ENCODE measurements at regions not wholly inside any gene's neighbourhood (a gene's known extent, or its start where the extent isn't known, plus 50 kb on each side); places are given as distances from the start of the nearest gene placed in this dataset.

GRCh38 chr10:31604646-31605170 is 285.7 kb downstream of the ZEB1 start:
- no peak overlapping the region for H2AFZ ChIP-seq (ENCODE audit: low read depth, low read length)
- no peaks in the 10 kb centered on the region for H4K20me1 ChIP-seq (replicated peaks; ENCODE audit: control insufficient read depth, insufficient read depth, low read length)
- POLR2A ChIA-PET = no interaction called here
- intact Hi-C loops (cut with micrococcal nuclease) (no loop called here), in situ Hi-C loops (cut with MboI) (no loop called here)
- no peak overlapping the region for H3K4me2 ChIP-seq (ENCODE audit: insufficient read depth, low read length)
- H3K9ac ChIP-seq (ENCODE audit: insufficient read depth in 1 of 2, low read depth in 2 of 2, low read length in 2 of 2) = no peak overlapping the region
- no TSS peak for BruUV-seq (replicated peaks)
- FAIRE-seq (no peak), ATAC-seq (no peak), DNase-seq (ENCODE audit: extremely low read depth in 1 of 4, low spot score in 3 of 4) (no peak)
- H3K79me2 ChIP-seq (ENCODE audit: control insufficient read depth, insufficient read depth, low read length) = no peaks in the 10 kb centered on the region
- no peaks in the 10 kb centered on the region for H3K9me1 ChIP-seq (ENCODE audit: control insufficient read depth, insufficient read depth, low read length)
- no peak overlapping the region for H3K27ac ChIP-seq (ENCODE audit: extremely low read depth, low read depth, low read length)
- H3K4me3 ChIP-seq = no peak overlapping the region
- no peaks in the 10 kb centered on the region for H3K36me3 ChIP-seq (ENCODE audit: control insufficient read depth, insufficient read depth, low read length)
- H3K27me3 ChIP-seq (ENCODE audit: control insufficient read depth in 2 of 2, insufficient read depth in 2 of 2, low read length in 2 of 2) = no peaks in the 10 kb centered on the region
- TF ChIP-seq ZNF12 (CRISPR knock-in tag; IDR thresholded peaks at IDR 0.05) (no peak), NFXL1 (CRISPR knock-in tag; IDR thresholded peaks at IDR 0.05) (no peak), CBX3 (IDR thresholded peaks at IDR 0.05; ENCODE audit: borderline replicate concordance in 1 of 2, low read length in 2 of 2) (no peak)
- TF ChIP-seq, protein P1, sequence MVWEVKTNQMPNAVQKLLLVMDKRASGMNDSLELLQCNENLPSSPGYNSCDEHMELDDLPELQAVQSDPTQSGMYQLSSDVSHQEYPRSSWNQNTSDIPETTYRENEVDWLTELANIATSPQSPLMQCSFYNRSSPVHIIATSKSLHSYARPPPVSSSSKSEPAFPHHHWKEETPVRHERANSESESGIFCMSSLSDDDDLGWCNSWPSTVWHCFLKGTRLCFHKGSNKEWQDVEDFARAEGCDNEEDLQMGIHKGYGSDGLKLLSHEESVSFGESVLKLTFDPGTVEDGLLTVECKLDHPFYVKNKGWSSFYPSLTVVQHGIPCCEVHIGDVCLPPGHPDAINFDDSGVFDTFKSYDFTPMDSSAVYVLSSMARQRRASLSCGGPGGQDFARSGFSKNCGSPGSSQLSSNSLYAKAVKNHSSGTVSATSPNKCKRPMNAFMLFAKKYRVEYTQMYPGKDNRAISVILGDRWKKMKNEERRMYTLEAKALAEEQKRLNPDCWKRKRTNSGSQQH (CRISPR knock-in tag; IDR thresholded peaks at IDR 0.05) = no peak
- 20% methylated on average over 4 of the region's 4 CpGs for WGBS (ENCODE audit: insufficient coverage, low coverage, missing lambda C conversion rate)
- peaks cover 0 to 13% of the 10 kb centered on the region in 2 experiments; a peak in 3 of 5 replicates for H3K4me1 ChIP-seq (replicated peaks in 1 of 2; ENCODE audit: control insufficient read depth in 2 of 2, insufficient read depth in 2 of 2, low read length in 2 of 2)
- no peaks in the 10 kb centered on the region; the same call in 1 of the 2 replicates for H3K9me3 ChIP-seq (replicated peaks; ENCODE audit: control insufficient read depth, insufficient read depth, low read depth, low read length)
- CTCF ChIA-PET (ENCODE audit: low intra/inter-chr PET ratio) = no interaction called here

DNA sequence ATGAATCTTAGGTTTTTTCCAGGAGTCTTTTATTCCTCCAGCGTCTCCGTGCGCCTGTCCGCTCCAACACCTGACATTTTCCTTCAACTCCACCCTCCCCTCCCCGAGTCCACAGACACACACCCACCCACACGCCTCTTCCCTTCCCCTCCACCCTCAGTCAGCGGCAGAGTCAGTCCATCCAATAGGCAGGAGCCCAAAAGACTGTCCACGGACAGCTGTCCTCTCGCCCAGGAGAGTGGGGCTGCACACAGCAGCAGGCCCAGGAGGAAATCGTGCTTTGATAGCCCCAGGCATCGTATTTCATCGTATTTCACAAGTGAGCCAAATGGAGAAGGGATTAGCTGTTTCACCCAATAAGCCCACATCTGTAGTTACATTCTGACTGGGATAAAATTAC is 285.1 kb downstream of the ZEB1 start:
- Histone ChIP-seq H3K27ac (ENCODE audit: extremely low read depth, low read depth, low read length) (no peak overlapping the region; the same call in 2 of the 3 replicates), H3K4me2 (ENCODE audit: insufficient read depth, low read length) (peak overlapping the region; percentile 74), H4K20me1 (replicated peaks; ENCODE audit: control insufficient read depth, insufficient read depth, low read length) (no peaks in the 10 kb centered on the region), H2AFZ (ENCODE audit: low read depth, low read length) (peak overlapping the region; percentile 91), H3K79me2 (ENCODE audit: control insufficient read depth, insufficient read depth, low read length) (no peaks in the 10 kb centered on the region), H3K4me3 (peak overlapping the region; percentile 38), H3K9me3 (replicated peaks; ENCODE audit: control insufficient read depth, insufficient read depth, low read depth, low read length) (no peaks in the 10 kb centered on the region; the same call in 1 of the 2 replicates), H3K9me1 (ENCODE audit: control insufficient read depth, insufficient read depth, low read length) (no peaks in the 10 kb centered on the region), H3K4me1 (replicated peaks in 1 of 2; ENCODE audit: control insufficient read depth in 2 of 2, insufficient read depth in 2 of 2, low read length in 2 of 2) (peaks cover 0 to 13% of the 10 kb centered on the region in 2 experiments; a peak in 3 of 5 replicates), H3K9ac (ENCODE audit: insufficient read depth in 1 of 2, low read depth in 2 of 2, low read length in 2 of 2) (peak overlapping the region in 1 of 2 experiments; percentile 83; a peak in 2 of 4 replicates), H3K36me3 (ENCODE audit: control insufficient read depth, insufficient read depth, low read length) (no peaks in the 10 kb centered on the region), H3K27me3 (ENCODE audit: control insufficient read depth in 2 of 2, insufficient read depth in 2 of 2, low read length in 2 of 2) (no peaks in the 10 kb centered on the region)
- no TSS peak for BruUV-seq (replicated peaks)
- ChIA-PET POLR2A (interaction anchor here (0.7 kb wide), 1 partner anchor 145 kb away, joined by 5 read pairs; no protein-coding TSS in a partner anchor), CTCF (ENCODE audit: low intra/inter-chr PET ratio) (no interaction called here)
- DNase-seq (ENCODE audit: extremely low read depth in 1 of 4, low spot score in 3 of 4) (no peak), ATAC-seq (no peak), FAIRE-seq (no peak)
- intact Hi-C loops (cut with micrococcal nuclease) (no loop called here), in situ Hi-C loops (cut with MboI) (no loop called here)
- 30% methylated on average over 7 of the region's 12 CpGs for WGBS (ENCODE audit: insufficient coverage, low coverage, missing lambda C conversion rate)
- TF ChIP-seq PBX2 (CRISPR knock-in tag; IDR thresholded peaks at IDR 0.05; ENCODE audit: low read depth) (no peak), PBX2 (tag; conservative IDR thresholded peaks at IDR 0.05; ENCODE audit: low read depth) (no peak)
